GM12892 (cell line): ENCODE measurements at regions not wholly inside any gene's neighbourhood (a gene's known extent, or its start where the extent isn't known, plus 50 kb on each side); places are given as distances from the start of the nearest gene placed in this dataset.

Experiments
- POLR2A ChIP-seq: IDR thresholded peaks from 2 replicates; pipeline ENCODE4 v1.6.1; 2011; ENCODE audit warnings: low read depth, low read length, control low read depth
- POLR2AphosphoS5 ChIP-seq: IDR thresholded peaks from 2 replicates; pipeline ENCODE4 v1.6.1; 2011; ENCODE audit warnings: low read depth, low read length, control low read depth
- TAF1 ChIP-seq: IDR thresholded peaks from 2 replicates; pipeline ENCODE4 v1.6.1; 2011; ENCODE audit warnings: low read depth, mild to moderate bottlenecking, control low read depth, low read length, borderline replicate concordance

GRCh38 chr3:113128386-113129015 is 82.9 kb upstream of the BOC start:
- TF ChIP-seq POLR2A (no peak), POLR2AphosphoS5 (no peak), TAF1 (no peak)
